ENCODE measurements at regions not wholly inside any gene's neighbourhood (a gene's known extent, or its start where the extent isn't known, plus 50 kb on each side); places are given as distances from the start of the nearest gene placed in this dataset.

- TF ChIP-seq SMC3 (IDR thresholded peaks at IDR 0.05; ENCODE audit: low read depth, low read length) (no peak), PBX3 (IDR thresholded peaks at IDR 0.05) (no peak), USF1 (IDR thresholded peaks at IDR 0.05; ENCODE audit: borderline replicate concordance, low read depth) (no peak), GATA2 (CRISPR knock-in tag; IDR thresholded peaks at IDR 0.05) (no peak), FOSL2 (IDR thresholded peaks at IDR 0.05; ENCODE audit: borderline replicate concordance, low read depth) (no peak), CHD2 (IDR thresholded peaks at IDR 0.05; ENCODE audit: low read length, partially characterized antibody) (no peak), CTCF (IDR thresholded peaks at IDR 0.05) (no peak)
These were observed 163.4 kb upstream of the ERCC4 start (continued) for GRCh38 chr16:13756411-13757140.

GRCh38 chr16:13766334-13766733, 153.6 kb upstream of the ERCC4 start:
- CTCF ChIA-PET, result no interaction called here

More at GRCh38 chr16:13766334-13766733, 153.6 kb upstream of the ERCC4 start:
- no peaks in the 10 kb centered on the region for H3K27me3 ChIP-seq (ENCODE audit: insufficient read depth)
- no peak overlapping the region for H3K4me3 ChIP-seq (ENCODE audit: low read depth in 2 of 2, low read length in 1 of 2)
- no peak overlapping the region for H3K27ac ChIP-seq (ENCODE audit: low read depth in 2 of 2, low read length in 1 of 2)
- no peaks in the 10 kb centered on the region for H4K20me1 ChIP-seq (ENCODE audit: insufficient read depth)
- 6% methylated on average over 2 of the region's 2 CpGs for WGBS (ENCODE audit: low lambda C conversion rate)
- H3K9me2 ChIP-seq, result no peaks in the 10 kb centered on the region
- H3K9me3 ChIP-seq, result no peaks in the 10 kb centered on the region
- no peaks in the 10 kb centered on the region for H3K4me1 ChIP-seq (ENCODE audit: control insufficient read depth in 1 of 2, insufficient read depth in 2 of 2, low read depth in 1 of 2, low read length in 1 of 2)
- H3K79me2 ChIP-seq (ENCODE audit: insufficient read depth), result no peaks in the 10 kb centered on the region
- H3F3A ChIP-seq (replicated peaks; ENCODE audit: insufficient read depth), result no peaks in the 10 kb centered on the region
- no peak overlapping the region for H2AFZ ChIP-seq (ENCODE audit: low read depth)
- no peak overlapping the region for H3K9ac ChIP-seq
- no peak for TF ChIP-seq REST (IDR thresholded peaks at IDR 0.05; ENCODE audit: low read depth, low read length)
- TF ChIP-seq EP300 (IDR thresholded peaks at IDR 0.05; ENCODE audit: borderline replicate concordance in 1 of 2, low read depth in 1 of 2, low read length in 1 of 2), result no peak
- no peak for TF ChIP-seq RAD21 (IDR thresholded peaks at IDR 0.05; ENCODE audit: low read length)
- no peak for TF ChIP-seq TEAD4 (IDR thresholded peaks at IDR 0.05; ENCODE audit: borderline replicate concordance, insufficient read depth)
- no peak for TF ChIP-seq TCF12 (IDR thresholded peaks at IDR 0.05)
- no peak for TF ChIP-seq MXI1 (IDR thresholded peaks at IDR 0.05; ENCODE audit: low read depth, low read length)
- TF ChIP-seq GABPA (IDR thresholded peaks at IDR 0.05; ENCODE audit: low read depth), result no peak
- TF ChIP-seq IRF3 (IDR thresholded peaks at IDR 0.05; ENCODE audit: low read depth, low read length), result no peak
- TF ChIP-seq FOXJ3 (CRISPR knock-in tag; IDR thresholded peaks at IDR 0.05), result no peak
- TF ChIP-seq NFIC (IDR thresholded peaks at IDR 0.05; ENCODE audit: borderline replicate concordance), result no peak
- TF ChIP-seq MEF2A (IDR thresholded peaks at IDR 0.05; ENCODE audit: borderline replicate concordance, low read depth), result no peak
- no peak for TF ChIP-seq GATA2 (CRISPR knock-in tag; IDR thresholded peaks at IDR 0.05)
- TF ChIP-seq TAF1 (IDR thresholded peaks at IDR 0.05; ENCODE audit: borderline replicate concordance, low read depth, low read length), result no peak
- TF ChIP-seq CHD2 (IDR thresholded peaks at IDR 0.05; ENCODE audit: low read length, partially characterized antibody), result no peak
- TF ChIP-seq FOXM1 (IDR thresholded peaks at IDR 0.05; ENCODE audit: low read depth), result no peak
- TF ChIP-seq ELF1 (IDR thresholded peaks at IDR 0.05), result no peak
- TF ChIP-seq EZH2phosphoT487 (IDR thresholded peaks at IDR 0.05; ENCODE audit: borderline replicate concordance, low read depth), result no peak
- no peak for TF ChIP-seq SIN3A (IDR thresholded peaks at IDR 0.05; ENCODE audit: borderline replicate concordance, low read depth, low read length)
- POLR2A ChIA-PET, result no interaction called here
- H3K36me3 ChIP-seq (replicated peaks in 1 of 2; ENCODE audit: control insufficient read depth in 1 of 2, insufficient read depth in 2 of 2, low read length in 1 of 2), result no peaks in the 10 kb centered on the region
- DNase-seq, result no peak
- no peak overlapping the region for H3K4me2 ChIP-seq

Measured in SK-N-SH (cell line).